GM12873 (cell line): ENCODE measurements at regions not wholly inside any gene's neighbourhood (a gene's known extent, or its start where the extent isn't known, plus 50 kb on each side); places are given as distances from the start of the nearest gene placed in this dataset.

Source experiments
- TF ChIP-seq, protein P1 (sequence below): IDR thresholded peaks from 2 replicates; pipeline ENCODE4 v1.5.1; 2012; ENCODE audit warnings: low read depth, mild to moderate bottlenecking, moderate library complexity, low read length, control low read depth; ENCODE audit not compliant: insufficient read depth; ENCODE audit errors: missing control alignments

DNA sequence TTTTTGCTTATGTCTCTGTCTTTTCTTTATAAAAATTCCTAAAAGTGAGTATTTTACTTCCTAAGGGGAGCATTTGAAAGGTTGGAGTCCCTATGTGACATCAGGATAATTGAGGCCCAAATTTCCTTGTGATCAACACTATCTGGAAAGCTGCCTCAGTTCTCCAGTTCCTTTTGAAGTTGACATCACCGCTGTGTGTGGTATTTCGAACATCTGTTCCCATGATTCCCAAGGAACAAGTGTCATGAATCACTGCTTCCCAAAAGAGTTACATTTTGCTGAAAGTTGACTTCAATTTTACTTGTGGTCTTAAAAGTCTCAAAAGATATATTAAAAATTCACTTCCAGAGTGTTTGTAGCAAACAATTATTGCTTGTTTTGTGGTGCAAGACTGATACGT is 452.1 kb upstream of the RGMB start:
- TF ChIP-seq, protein P1, sequence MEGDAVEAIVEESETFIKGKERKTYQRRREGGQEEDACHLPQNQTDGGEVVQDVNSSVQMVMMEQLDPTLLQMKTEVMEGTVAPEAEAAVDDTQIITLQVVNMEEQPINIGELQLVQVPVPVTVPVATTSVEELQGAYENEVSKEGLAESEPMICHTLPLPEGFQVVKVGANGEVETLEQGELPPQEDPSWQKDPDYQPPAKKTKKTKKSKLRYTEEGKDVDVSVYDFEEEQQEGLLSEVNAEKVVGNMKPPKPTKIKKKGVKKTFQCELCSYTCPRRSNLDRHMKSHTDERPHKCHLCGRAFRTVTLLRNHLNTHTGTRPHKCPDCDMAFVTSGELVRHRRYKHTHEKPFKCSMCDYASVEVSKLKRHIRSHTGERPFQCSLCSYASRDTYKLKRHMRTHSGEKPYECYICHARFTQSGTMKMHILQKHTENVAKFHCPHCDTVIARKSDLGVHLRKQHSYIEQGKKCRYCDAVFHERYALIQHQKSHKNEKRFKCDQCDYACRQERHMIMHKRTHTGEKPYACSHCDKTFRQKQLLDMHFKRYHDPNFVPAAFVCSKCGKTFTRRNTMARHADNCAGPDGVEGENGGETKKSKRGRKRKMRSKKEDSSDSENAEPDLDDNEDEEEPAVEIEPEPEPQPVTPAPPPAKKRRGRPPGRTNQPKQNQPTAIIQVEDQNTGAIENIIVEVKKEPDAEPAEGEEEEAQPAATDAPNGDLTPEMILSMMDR: no peak

DNA sequence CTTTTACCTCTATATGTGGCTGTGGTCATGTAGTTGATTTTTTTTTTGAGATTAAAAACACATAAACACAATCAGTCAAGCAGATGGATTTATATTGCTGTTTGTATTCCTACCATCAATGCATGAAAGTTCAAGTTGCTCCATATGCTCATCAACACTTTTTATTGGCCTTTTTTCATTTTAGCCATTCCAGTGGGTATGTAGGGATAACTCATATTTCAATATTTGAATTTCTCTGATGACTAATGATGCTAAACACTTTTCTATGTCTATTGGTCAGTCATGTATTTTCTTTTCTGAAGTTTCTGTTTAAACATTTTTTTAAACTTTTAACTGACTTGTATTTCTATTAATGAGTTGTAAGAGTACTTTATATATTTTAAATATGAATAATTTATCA is 445.4 kb upstream of the RGMB start:
- TF ChIP-seq, protein P1: no peak

DNA sequence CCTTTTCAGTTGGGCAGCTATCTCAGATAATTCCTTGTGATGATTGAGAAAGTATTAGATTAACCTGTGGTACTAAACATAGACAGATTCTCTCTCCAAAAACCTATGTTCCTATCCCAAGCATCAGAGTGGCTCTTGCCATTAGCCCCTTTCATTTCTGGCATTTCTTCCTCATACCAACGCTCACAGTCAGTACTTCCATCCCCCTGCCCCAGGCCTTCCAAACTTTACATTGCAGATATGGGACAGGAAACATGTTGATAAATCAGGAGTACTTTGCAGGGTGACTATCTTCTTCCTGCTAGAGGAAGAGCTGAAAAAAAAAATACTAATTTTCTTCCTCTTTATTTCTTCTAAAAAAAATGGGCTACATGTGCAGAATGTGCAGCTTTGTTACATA is 442.6 kb upstream of the RGMB start:
- TF ChIP-seq, protein P1: no peak

DNA sequence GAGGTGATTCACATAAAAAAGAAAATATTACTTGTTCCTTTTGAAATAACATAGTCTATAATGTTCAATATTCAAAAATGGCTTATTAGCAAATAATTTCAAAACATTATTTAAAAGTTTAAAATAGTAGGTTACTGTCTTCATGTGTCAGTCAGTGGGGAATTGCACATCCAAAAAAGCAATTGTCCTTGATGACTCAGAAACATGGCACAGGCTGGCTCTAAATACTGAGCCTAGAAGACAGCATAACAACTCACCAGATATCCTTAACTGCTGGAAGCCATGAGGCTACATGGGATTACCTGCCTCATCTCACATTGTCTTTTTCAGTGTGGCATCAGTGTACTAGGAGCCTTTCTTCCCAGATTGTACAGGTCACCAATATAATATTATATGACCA is 439.5 kb upstream of the RGMB start:
- TF ChIP-seq, protein P1: no peak

DNA sequence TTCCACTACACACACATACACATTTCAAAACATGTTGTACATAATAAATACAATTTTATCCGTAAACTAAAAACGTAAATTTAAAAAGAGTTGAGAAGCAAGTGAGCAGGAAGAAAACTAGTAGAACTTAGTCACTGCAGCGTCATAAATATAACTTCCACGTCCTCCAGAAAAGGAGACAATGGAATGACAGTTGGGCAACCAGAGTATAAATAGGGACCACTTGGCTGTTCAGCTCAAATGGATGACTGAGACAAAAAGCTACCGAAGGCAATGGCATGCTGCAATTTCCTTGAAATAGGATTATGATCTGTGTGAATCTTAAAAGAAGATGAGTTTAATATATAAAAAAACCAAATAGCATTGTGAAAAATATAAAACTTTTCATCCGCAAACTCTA is 438.5 kb upstream of the RGMB start:
- TF ChIP-seq, protein P1: no peak

DNA sequence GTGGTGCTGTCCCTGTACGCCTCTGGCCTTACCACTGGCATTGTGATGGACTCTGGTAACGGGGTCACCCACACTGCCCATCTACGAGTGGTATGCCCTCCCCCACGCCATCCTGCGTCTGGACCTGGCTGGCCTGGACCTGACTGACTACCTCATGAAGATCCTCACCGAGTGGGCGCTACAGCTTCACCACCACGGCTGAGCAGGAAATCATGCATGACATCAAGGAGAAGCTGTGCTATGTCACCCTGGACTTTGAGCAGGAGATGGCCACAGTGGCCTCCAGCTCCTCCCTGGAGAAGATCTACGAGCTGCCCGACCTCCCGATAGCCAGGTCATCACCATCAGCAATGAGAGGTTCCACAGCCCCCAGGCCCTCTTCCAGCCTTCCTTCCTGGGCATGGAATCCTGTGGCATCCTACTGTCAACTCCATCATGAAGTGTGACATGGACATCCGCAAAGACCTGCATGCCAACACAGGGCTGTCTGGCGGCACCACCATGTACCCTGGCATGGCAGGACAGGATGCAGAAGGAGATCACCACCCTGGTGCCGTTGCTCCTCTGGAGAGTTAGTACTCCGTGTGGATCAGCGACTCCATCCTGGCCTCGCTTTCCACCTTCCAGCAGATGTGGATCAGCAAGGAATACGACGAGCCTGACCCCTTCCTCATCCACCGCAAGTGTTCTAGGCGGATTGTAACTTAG is 434.2 kb upstream of the RGMB start:
- TF ChIP-seq, protein P1: no peak

DNA sequence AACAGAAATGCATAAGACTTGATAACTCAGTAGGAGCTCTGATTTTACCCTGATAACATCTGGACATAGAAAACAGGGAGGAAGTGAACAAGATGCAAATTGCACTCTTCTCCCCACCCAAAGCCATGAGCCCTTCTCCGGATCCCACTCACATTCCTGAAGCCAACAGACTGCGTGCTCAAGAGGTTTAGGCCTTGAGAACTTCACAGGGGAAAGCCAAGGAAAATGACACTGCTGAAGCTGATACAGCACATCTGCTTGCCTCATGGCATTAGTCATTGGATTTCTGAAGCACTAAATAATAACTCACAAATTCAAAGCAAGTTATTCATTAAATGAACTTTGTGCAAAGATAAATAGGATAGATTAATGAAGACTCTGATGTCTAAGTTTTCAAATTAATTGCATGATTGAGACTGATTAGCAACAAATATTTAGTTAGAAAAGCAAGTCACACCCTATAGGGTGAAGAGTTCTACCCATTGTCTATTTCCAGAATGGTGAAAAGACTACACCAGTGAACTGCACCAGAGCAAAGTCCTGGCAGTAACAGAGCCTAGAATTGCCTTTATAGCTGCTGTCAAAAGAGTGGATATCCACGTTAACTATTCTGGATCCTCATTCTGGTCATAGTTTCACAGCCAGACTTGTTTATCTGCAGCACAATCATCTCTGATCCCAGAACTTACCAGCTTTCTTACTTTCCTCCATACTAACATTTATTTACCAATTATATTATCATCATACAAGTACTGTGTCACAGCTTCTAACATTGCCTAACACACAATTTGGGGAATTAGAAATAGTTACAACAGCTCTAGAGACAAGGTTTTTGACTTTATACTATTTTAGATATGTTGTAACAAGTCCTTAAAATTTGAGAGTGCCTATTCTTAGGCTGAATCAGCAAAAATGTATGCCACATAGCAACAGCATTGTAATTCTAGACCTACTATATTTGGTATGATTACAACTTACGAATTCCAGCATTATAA is 432.1 kb upstream of the RGMB start:
- TF ChIP-seq, protein P1: no peak
